Lower lobe of right lung (tissue), 2 donors: ENCODE measurements at regions not wholly inside any gene's neighbourhood (a gene's known extent, or its start where the extent isn't known, plus 50 kb on each side); places are given as distances from the start of the nearest gene placed in this dataset.
"Not testable (repeated sequence)": the region's sequence is repeated elsewhere in the genome, so short reads cannot be mapped to it uniquely, and the experiment has no call there.

Source experiments
- ATAC-seq, 2 donors: fragments of 200-7000 bp; cut with Tn5 transposase; one replicate each; pipeline ENCODE4 v1.9.1; 2020 to 2022; ENCODE audit warnings: mild to moderate bottlenecking in 2 of 2, moderate library complexity in 2 of 2
- DNase-seq: peaks from one replicate; pipeline ENCODE4 v3.0.0-alpha.2; 2020
- H3K27ac ChIP-seq: fragments of 200-600 bp; one replicate; pipeline ENCODE4 v1.8.0; 2022
- H3K27me3 ChIP-seq: fragments of 200-600 bp; one replicate; pipeline ENCODE4 v1.8.0; 2022; ENCODE audit warnings: low read depth
- H3K36me3 ChIP-seq: fragments of 200-600 bp; one replicate; pipeline ENCODE4 v1.8.0; 2022; ENCODE audit warnings: mild to moderate bottlenecking
- H3K4me1 ChIP-seq: fragments of 200-600 bp; one replicate; pipeline ENCODE4 v1.8.0; 2022
- H3K4me3 ChIP-seq: fragments of 200-600 bp; one replicate; pipeline ENCODE4 v1.8.0; 2022; ENCODE audit warnings: mild to moderate bottlenecking
- H3K9me3 ChIP-seq: fragments of 200-600 bp; one replicate; pipeline ENCODE4 v1.8.0; 2022
- intact Hi-C: fragments of 100-400 bp; cut with DNase I; formaldehyde crosslinking; loops from one replicate; pipeline ENCODE4 v1.11.0; 2022
- TF ChIP-seq, protein P1 (sequence below): fragments of 200-600 bp; IDR thresholded peaks from one replicate; pipeline ENCODE4 v1.8.0; 2022; ENCODE audit warnings: antibody characterized with exemption, mild to moderate bottlenecking
- donor health status: DM: no; HTN: yes; CAD: no; lungs with severe emphysema.

DNA sequence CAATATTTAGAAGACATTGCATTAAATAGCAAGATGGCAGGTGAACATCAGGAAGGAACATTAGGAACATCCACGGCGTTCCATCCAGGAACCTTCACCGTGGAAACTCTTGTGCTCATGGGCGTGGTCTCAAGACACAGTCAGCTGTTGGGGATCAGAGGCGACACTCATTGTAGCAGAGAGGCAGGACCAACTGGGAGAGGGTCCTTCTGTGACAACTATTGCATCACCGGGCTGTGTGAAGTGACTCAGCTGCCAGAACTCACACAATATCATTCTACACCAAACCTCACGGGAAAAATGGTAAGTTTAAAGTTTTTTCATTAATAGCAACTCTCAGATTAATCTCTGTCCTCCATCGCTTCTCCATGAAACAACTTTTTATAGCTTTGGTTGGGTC is 334.8 kb upstream of the SULF2 start:
- no peak for DNase-seq
- H3K9me3 ChIP-seq, result no peaks in the 10 kb centered on the region
- ATAC-seq, result no peak

DNA sequence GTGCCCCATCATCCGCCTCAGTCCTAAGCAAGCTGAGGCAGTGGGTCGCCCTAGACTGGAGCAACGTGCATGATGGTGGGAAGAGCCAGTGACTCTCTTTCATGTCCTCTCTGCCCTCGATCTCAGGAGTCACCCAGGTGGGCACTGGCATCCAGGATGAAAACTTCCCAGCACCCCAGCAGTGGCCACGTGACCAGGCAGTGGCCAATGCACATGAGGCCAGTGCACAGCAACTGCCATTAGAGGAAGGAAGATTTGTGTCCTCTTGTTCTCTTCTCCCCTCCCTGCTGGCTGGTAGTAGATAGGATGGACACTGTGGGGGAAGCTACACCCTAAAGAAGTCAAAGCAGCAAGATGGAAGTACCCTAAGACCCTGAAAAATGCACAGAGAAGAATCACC is 334.1 kb upstream of the SULF2 start:
- H3K4me3 ChIP-seq, ATAC-seq, intact Hi-C loops, H3K36me3 ChIP-seq, DNase-seq, H3K4me1 ChIP-seq, H3K27ac ChIP-seq, H3K27me3 ChIP-seq, H3K9me3 ChIP-seq: not testable (repeated sequence)

More for the DNA sequence above, 334.8 kb upstream of the SULF2 start:
- Histone ChIP-seq H3K36me3 (no peaks in the 10 kb centered on the region), H3K4me3 (no peak overlapping the region), H3K4me1 (no peaks in the 10 kb centered on the region), H3K27me3 (no peaks in the 10 kb centered on the region), H3K27ac (no peak overlapping the region)
- TF ChIP-seq, protein P1, sequence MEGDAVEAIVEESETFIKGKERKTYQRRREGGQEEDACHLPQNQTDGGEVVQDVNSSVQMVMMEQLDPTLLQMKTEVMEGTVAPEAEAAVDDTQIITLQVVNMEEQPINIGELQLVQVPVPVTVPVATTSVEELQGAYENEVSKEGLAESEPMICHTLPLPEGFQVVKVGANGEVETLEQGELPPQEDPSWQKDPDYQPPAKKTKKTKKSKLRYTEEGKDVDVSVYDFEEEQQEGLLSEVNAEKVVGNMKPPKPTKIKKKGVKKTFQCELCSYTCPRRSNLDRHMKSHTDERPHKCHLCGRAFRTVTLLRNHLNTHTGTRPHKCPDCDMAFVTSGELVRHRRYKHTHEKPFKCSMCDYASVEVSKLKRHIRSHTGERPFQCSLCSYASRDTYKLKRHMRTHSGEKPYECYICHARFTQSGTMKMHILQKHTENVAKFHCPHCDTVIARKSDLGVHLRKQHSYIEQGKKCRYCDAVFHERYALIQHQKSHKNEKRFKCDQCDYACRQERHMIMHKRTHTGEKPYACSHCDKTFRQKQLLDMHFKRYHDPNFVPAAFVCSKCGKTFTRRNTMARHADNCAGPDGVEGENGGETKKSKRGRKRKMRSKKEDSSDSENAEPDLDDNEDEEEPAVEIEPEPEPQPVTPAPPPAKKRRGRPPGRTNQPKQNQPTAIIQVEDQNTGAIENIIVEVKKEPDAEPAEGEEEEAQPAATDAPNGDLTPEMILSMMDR, result no peak
- intact Hi-C loops, result no loop called here

DNA sequence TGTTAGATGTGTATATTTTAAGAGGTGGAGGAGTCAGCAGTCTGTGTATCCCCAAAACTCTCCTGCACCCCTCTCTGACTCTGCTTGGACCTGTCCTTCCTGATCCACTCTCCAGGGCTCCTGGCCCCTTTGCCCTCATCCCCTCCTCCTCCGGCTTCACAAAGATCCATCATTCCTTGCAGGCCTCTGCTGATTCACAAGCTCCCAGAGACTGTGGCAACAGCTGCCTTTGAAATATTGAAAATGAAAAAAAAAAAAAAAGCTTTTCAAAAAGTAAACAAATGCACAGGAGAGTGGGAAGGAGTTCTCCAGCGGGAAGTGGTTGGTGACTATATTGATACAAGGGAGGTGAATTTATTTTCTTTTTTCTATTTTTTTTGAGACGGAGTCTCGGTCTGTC is 330.2 kb upstream of the SULF2 start:
- intact Hi-C loops, result no loop called here
- no peak overlapping the region for H3K27ac ChIP-seq

DNA sequence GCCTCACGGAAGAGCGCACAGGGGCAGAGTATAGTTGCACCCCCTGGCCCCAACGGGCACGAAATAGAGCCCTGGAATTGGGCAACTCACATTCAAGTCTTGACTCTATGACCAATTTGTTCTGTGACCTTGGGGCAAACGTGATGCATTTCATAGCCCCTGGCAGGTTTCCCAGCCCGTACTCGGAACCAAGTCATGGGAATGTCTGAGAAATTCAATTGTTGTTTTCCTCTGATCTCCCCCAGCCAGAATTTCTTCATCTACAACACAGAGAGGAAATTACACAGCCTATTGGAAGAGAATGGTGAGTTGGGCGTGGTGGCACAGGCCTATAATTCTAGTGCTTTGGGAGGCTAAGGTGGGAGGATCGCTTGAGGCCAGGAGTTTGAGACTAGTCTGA is 322.3 kb upstream of the SULF2 start:
- H3K4me1 ChIP-seq, result no peaks in the 10 kb centered on the region
- intact Hi-C loops, result no loop called here
- no peaks in the 10 kb centered on the region for H3K9me3 ChIP-seq
- no peak overlapping the region for H3K27ac ChIP-seq
- no peaks in the 10 kb centered on the region for H3K27me3 ChIP-seq
- H3K4me3 ChIP-seq, result no peak overlapping the region
- no peak for ATAC-seq
- no peak for DNase-seq
- H3K36me3 ChIP-seq, result no peaks in the 10 kb centered on the region
- TF ChIP-seq, protein P1, result no peak

More for the DNA sequence above, 330.2 kb upstream of the SULF2 start:
- Histone ChIP-seq H3K36me3 (no peaks in the 10 kb centered on the region), H3K4me3 (no peak overlapping the region), H3K4me1 (no peaks in the 10 kb centered on the region), H3K9me3 (no peaks in the 10 kb centered on the region), H3K27me3 (no peaks in the 10 kb centered on the region)
- TF ChIP-seq, protein P1, result no peak
- ATAC-seq (no peak), DNase-seq (no peak)

DNA sequence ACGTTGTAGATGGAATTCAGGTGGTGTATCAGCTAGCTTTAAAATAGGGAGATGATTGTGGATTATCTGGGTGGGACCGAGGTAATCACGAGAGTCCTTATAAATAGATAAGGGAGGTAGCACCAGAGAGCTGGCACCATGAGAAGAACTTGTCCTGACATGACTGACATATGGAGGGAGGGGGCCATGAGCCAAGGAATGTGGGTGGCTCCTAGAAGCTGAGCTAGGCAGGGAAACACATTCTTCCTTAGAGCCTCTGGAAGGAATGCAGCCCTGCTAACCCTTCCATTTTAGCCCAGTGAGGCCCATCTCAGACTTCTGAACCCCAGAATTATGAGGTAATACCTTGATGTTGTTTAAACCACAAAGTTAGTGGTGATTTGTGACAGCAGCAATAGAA is 321.1 kb upstream of the SULF2 start:
- DNase-seq, result no peak
- intact Hi-C loops, result no loop called here
- Histone ChIP-seq H3K4me1 (no peaks in the 10 kb centered on the region), H3K4me3 (no peak overlapping the region), H3K27ac (no peak overlapping the region), H3K36me3 (no peaks in the 10 kb centered on the region), H3K27me3 (no peaks in the 10 kb centered on the region), H3K9me3 (no peaks in the 10 kb centered on the region)
- no peak for ATAC-seq
- TF ChIP-seq, protein P1, result no peak

DNA sequence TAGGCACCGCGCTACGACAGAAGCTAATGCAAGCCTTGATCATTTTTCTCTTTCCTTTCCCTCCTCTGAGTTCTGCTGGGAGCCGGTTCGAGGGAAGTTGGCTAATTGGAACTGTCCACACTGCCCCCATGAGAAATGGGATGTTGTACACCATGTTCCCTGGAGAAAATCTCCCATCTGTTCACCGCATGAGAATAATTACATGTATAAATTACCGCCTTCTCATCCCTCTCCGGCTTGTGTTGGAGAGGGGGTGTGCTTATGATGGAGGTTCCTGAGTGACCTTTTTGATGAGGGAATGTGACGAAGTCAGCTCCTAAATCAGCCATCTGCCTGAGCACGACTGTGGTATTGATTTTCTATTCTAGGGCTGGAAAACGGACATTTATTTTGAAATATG is 320.2 kb upstream of the SULF2 start:
- Histone ChIP-seq H3K27me3 (no peaks in the 10 kb centered on the region), H3K27ac (no peak overlapping the region), H3K36me3 (no peaks in the 10 kb centered on the region), H3K9me3 (no peaks in the 10 kb centered on the region), H3K4me3 (no peak overlapping the region), H3K4me1 (no peaks in the 10 kb centered on the region)
- TF ChIP-seq, protein P1, result no peak
- intact Hi-C loops, result no loop called here
- no peak for DNase-seq
- ATAC-seq, result no peak
